ENCODE measurements at regions not wholly inside any gene's neighbourhood (a gene's known extent, or its start where the extent isn't known, plus 50 kb on each side); places are given as distances from the start of the nearest gene placed in this dataset.

- DNase-seq, result no peak
Measured at GRCh38 chr1:38716229-38716628, 143.3 kb downstream of the RRAGC start.

GRCh38 chr1:38715415-38715814 lies 144.2 kb downstream of the RRAGC start:
- no peak for DNase-seq

- DNase-seq, result no peak
Measured at GRCh38 chr1:38712046-38712445, 147.5 kb downstream of the RRAGC start.

GRCh38 chr1:38708701-38709258 lies 150.8 kb downstream of the RRAGC start:
- no peak for DNase-seq

- DNase-seq, result no peak
Measured at GRCh38 chr1:38701088-38701487, 158.5 kb downstream of the RRAGC start.

- no peak for DNase-seq
Measured at GRCh38 chr1:38700077-38700470, 159.5 kb downstream of the RRAGC start.

GRCh38 chr1:38699330-38700076 lies 160.1 kb downstream of the RRAGC start:
- DNase-seq, result no peak

- no peak for DNase-seq
Measured at GRCh38 chr1:38697387-38697786, 162.2 kb downstream of the RRAGC start.

- DNase-seq, result no peak
Measured at GRCh38 chr1:38696371-38696770, 163.2 kb downstream of the RRAGC start.

- no peak for DNase-seq
Measured at GRCh38 chr1:38693759-38694158, 165.8 kb downstream of the RRAGC start.

- no peak for DNase-seq
Measured at GRCh38 chr1:38693031-38693430, 166.5 kb downstream of the RRAGC start.

GRCh38 chr1:38690790-38691449 lies 168.7 kb downstream of the RRAGC start:
- DNase-seq, result no peak

GRCh38 chr1:38686927-38687255 lies 172.7 kb downstream of the RRAGC start:
- no peak for DNase-seq

- DNase-seq, result no peak
Measured at GRCh38 chr1:38686167-38686926, 173.2 kb downstream of the RRAGC start.

GRCh38 chr1:38685388-38685787 lies 174.2 kb downstream of the RRAGC start:
- no peak for DNase-seq

- DNase-seq, result no peak
Measured at GRCh38 chr1:38680801-38681510, 178.6 kb downstream of the RRAGC start.

GRCh38 chr1:38677756-38678155 lies 181.8 kb downstream of the RRAGC start:
- no peak for DNase-seq

GRCh38 chr1:38677311-38677710 lies 182.3 kb downstream of the RRAGC start:
- DNase-seq, result no peak

GRCh38 chr1:38672692-38673091 lies 186.9 kb downstream of the RRAGC start:
- no peak for DNase-seq

- no peak for DNase-seq
Measured at GRCh38 chr1:38671221-38671620, 188.4 kb downstream of the RRAGC start.

GRCh38 chr1:38670544-38671122 lies 188.9 kb downstream of the RRAGC start:
- no peak for DNase-seq

- no peak for DNase-seq
Measured at GRCh38 chr1:38667626-38668025, 191.9 kb downstream of the RRAGC start.

GRCh38 chr1:38662126-38662525 lies 197.4 kb downstream of the RRAGC start:
- no peak for DNase-seq

All from activated gamma-delta T cell treated with Interleukin-2 at 50 U/mL for 16 hours (primary cell).